ENCODE measurements at regions not wholly inside any gene's neighbourhood (a gene's known extent, or its start where the extent isn't known, plus 50 kb on each side); places are given as distances from the start of the nearest gene placed in this dataset.
"Not testable (repeated sequence)": the region's sequence is repeated elsewhere in the genome, so short reads cannot be mapped to it uniquely, and the experiment has no call there.

DNA sequence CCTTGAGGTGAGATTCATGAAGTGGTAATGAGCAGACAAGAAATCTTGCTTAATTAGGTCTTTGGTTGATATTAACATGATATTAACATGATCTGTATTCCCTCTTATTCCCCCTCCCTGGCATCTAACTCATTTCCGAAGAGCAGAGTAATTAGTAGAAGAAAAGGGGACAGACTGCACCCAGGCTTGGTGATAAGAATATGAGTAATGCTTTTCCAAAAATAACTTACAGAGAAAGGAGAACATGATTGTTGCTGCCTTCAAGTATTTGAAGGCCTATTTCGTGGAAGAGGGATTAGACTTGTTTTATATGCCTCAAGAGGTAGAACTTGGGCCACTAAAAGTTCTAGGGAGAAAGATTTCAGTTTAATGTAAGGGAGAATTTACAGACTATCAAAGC is 130.6 kb upstream of the ATP5MC3 start:
- DNase-seq, result no peak

- DNase-seq, result no peak
Measured at GRCh38 chr2:175310813-175311504, 129.4 kb upstream of the ATP5MC3 start.

DNA sequence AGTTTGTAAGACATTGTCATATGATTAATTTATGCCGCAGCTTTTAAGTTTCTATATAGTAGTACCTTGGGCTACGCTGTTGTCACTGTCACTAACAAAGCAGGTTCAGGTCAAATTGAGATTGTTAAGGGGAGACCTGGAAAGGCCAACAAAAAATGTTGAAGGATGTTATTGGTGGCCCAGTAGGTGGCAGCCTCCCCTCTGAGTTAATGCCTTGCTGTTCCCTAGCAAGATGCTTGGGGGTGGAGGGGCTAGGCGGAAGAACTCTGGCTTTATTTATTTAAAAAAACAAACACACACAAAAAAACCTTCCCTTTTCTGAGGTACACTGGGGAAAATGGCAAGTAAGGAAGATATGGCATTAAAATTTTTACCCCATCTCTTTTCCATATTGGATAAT is 128.3 kb upstream of the ATP5MC3 start:
- no peak for DNase-seq

- DNase-seq, result no peak
Measured at GRCh38 chr2:175308005-175308404, 126.5 kb upstream of the ATP5MC3 start.

DNA sequence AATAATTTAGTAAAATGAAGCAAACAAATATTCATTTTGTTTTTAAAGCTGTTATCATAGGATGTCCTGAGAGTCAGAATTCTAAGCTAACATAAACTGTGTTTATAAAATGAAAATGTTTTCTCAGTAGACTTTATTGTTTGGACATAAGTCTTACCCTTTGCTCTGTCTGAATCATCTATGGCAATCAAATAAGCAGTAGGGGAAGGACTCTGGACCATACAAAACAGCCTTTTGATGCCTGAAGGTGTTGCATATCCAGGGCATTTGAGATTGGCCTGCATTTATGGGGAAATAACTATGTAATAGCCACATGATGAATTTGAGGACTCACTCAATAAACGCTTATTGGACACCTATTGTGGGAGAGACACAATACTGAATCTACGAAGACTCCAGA is 123.0 kb upstream of the ATP5MC3 start:
- no peak for DNase-seq

DNA sequence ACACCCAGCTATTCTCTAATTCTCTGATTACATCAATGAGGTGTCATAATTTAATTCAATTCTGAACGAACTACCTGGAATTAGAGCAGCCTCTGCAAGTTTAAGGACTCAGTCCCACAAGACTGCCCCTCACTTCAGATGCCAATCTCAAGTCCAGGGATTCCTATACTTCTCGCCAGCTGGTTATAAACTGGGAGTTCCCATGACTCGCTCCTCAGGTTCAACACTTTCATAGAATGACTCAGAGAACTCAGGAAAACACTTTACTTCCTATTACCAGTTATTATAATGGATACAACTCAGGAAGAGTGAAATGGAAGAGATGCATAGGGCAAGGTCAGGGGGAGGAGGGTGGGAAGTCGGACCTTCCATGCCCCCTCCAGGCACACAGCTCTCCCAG is 112.3 kb upstream of the ATP5MC3 start:
- no peak for DNase-seq

DNA sequence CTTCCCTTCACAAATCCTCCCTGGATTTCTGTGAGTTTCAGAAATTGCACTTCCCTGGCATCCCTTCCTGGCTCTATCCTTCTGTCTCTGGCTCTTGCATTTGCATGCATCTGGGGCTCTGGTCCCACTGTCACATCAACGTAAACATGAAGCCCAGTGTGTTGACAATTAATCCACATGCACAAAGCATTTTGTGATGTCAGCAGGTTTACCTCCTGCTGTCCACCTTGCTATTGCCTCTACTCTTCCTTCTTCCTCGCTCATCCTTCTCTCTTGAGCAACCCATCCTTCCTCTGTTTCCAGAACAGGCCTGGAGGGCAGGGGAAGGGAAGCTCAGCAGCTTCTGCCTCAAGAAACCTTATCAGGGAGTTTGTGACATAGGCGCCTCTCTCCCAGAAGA is 111.7 kb upstream of the ATP5MC3 start:
- DNase-seq, result no peak

GRCh38 chr2:175282886-175283285 is 101.4 kb upstream of the ATP5MC3 start:
- DNase-seq, result no peak

- DNase-seq, result peak in 2 of 6 experiments; percentile 2 to 8
Measured at GRCh38 chr2:175282300-175282699, 100.8 kb upstream of the ATP5MC3 start.

GRCh38 chr2:175277772-175278171 is 96.3 kb upstream of the ATP5MC3 start:
- no peak for DNase-seq

- no peak for DNase-seq
Measured at GRCh38 chr2:175275539-175275938, 94.0 kb upstream of the ATP5MC3 start.

DNA sequence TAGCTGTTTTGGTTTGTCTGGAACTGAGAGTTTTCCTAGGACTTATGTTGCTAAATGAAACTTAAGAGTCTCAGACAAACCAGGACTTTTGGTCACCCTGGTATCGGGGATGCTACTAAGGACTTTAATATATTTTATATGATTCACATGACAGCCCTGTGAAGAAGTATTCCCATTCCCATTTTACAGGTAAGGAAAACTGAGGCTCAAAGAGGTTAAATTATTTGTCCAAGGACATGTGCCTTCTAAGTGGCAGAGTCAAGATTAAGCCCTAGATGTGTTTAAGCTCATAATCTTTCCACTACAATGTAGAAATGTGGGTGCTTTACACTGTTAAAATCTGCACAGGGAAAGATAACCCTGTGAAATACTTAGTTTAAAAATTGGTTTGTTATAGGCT is 77.7 kb upstream of the ATP5MC3 start:
- DNase-seq, result no peak

DNA sequence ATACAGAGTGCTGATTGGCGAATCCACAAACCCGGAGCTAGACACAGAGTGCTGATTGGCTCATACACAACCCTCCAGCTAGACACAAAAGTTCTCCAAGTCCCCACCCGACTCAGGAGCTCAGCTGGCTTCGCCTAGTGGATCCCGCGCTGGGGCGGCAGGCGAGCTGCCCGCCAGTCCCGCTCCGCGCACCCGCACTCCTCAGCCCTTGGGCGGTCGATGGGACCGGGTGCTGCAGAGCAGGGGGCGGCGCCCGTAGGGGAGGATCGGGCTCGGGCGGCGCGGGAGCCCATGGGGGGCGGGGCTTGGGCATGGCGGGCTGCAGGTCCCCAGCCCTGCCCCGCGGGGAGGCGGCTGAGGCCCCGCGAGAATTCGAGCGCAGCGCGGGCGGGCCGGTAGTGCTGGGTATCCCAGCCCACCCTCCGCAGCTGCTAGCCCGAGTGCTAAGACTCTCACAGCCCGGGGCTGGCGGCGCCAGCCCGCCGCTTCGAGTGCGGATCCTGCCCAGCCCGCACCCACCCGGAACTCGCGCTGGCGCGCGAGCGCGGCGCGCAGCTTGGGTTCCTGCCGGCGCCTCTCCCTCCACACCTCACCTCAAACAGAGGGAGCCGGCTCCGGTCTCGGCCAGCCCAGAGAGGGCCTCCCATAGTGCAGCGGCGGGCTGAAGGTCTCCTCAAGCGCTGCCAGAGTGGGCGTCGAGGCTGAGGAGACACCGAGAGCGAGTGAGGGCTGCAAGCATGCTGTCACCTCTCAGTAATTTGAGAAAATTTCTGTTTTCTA is 75.5 kb upstream of the ATP5MC3 start:
- DNase-seq, result peak in 1 of 6 experiments; percentile 19

GRCh38 chr2:175256391-175256790 is 74.9 kb upstream of the ATP5MC3 start:
- DNase-seq, result not testable (repeated sequence)

DNA sequence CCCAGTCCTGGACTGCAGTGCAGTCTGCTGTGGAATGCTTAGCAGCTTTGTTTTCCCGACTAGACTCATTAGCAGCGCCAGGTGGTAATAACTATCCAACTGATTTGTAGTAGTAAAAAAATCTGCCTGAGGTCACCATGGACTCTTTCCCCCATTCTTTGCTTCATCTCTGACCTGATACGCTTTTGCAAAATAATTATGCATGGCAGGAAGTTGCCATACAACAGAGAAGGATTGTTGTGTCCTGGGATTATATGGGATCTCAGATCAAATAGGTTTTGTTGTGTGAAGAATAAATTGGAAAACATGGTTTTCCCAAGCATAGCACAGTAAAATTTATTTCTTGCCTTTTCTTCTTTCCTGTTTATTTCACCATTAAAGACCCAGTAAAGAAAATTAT is 72.4 kb upstream of the ATP5MC3 start:
- no peak for DNase-seq

DNA sequence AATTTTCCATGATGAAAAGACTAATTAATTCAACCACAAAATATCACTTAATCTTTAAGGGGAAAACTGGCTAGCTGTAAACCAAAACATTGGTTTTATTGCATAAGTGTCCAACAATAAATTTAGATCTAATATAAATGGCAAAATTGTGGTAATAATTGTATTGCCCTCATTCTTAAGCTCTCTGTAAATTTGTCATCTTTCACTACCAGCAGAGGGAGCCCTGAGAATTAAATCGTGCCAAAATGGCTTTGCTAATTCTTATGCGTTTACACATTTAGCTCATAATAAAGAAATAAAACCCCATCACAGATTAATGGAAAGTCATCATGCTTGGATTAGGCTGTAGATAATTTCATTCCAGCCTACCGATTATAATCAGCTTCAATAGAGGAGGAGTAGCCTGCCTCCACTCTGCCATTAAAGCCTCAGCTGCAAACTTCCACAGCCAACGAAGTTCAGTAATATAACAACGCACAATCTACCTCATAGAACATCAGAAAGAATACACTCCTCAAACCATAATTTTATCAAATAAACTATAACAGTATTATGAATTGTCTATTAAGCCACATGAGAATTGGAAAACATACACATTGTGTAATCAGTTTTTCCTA is 70.0 kb upstream of the ATP5MC3 start:
- peak in 2 of 6 experiments; percentile 18 to 21 for DNase-seq

GRCh38 chr2:175247159-175247558 is 65.6 kb upstream of the ATP5MC3 start:
- DNase-seq, result no peak

GRCh38 chr2:175244697-175245096 is 63.2 kb upstream of the ATP5MC3 start:
- no peak for DNase-seq

DNA sequence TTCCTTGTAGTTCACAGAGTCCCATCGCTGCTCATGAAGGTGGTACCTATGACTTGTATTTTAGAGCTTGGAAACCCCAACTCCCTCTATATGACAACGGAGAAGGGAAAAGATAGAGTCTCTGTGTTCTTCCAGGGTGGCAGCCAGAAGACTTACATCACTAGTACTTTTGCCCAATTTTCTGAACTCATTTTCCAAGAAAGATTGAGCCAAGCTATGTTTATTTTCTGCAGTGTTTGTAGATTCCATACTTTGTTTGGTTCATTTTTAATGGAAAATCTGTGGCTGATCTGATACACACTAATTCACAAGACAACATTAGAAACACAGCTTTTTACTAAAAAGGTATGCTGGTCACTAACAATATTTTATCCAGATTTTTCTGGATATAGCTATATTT is 60.2 kb upstream of the ATP5MC3 start:
- DNase-seq, result no peak

DNA sequence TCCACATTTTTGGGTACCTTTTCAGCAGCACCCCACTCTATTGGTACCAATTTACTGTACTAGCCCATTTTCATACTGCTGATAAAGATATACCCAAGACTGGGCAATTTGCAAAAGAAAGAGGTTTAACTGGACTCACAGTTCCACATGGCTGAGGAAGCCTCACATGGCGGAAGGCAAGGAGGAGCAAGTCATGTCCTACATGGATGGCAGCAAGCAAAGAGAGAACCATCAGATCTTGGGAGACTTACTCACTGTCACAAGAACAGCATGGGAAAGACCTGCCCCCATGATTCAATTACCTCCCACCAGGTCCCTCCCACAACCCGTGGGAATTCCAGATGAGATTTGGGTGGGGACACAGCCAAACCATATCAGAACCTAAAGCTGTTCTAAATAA is 58.5 kb upstream of the ATP5MC3 start:
- not testable (repeated sequence) for DNase-seq

- no peak for DNase-seq
Measured at GRCh38 chr2:175236930-175237329, 55.4 kb upstream of the ATP5MC3 start.

DNA sequence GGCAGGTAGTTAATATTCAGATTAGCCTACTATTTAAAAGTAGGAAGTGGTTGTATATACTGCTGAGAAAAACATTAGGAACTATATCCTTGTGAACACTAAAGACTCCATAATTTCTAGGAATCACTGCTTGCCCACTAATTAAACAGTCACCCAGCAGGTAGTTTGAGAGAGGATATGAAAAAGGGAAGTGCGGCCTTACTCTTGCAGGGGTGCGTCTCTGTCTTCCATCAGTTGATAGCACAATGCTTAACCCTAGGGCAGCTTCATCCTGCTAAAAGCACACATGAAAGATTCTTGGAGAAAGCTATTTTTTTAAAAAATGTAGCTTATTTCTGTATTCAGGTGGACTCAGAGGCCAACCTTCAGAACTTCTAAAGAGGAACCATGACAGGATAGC is 53.1 kb upstream of the ATP5MC3 start:
- DNase-seq, result no peak

DNA sequence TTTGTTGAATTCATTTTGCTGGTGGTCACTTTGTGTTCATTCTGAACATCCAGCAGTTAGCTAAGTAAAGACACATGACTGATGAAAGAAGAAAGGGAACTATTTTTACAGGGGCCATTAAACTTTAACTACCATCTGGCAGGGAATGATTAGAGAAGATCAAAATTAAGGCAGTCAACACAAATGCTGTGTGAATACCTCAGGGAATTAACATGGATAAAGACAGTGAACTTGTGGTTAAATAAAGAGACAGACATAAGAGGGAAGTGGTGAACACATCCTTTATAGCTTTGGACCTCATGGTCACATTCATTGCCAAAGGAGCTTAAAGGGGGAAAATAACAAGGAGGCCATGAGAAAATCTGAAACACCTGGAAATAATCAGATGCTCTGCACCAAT is 52.6 kb upstream of the ATP5MC3 start:
- DNase-seq, result no peak

GRCh38 chr2:175233135-175233719 is 51.7 kb upstream of the ATP5MC3 start:
- DNase-seq, result no peak

All from stimulated activated naive CD4-positive, alpha-beta T cell (primary cell).